Fibroblast of villous mesenchyme (primary cell): ENCODE measurements at regions not wholly inside any gene's neighbourhood (a gene's known extent, or its start where the extent isn't known, plus 50 kb on each side); places are given as distances from the start of the nearest gene placed in this dataset.

ENCODE experiments used
- DNase-seq: peaks from one replicate; pipeline ENCODE4 v3.0.0-alpha.2; 2010; ENCODE audit warnings: low read depth
- H3K4me3 ChIP-seq: 2 replicates; pipeline ENCODE4 v1.5.1; 2011; ENCODE audit warnings: low read depth, mild to moderate bottlenecking, low read length
- TF ChIP-seq, protein P1 (sequence below): IDR thresholded peaks from 2 replicates; pipeline ENCODE4 v1.5.1; 2012; ENCODE audit warnings: low read depth, mild to moderate bottlenecking, low read length; ENCODE audit not compliant: insufficient read depth

DNA sequence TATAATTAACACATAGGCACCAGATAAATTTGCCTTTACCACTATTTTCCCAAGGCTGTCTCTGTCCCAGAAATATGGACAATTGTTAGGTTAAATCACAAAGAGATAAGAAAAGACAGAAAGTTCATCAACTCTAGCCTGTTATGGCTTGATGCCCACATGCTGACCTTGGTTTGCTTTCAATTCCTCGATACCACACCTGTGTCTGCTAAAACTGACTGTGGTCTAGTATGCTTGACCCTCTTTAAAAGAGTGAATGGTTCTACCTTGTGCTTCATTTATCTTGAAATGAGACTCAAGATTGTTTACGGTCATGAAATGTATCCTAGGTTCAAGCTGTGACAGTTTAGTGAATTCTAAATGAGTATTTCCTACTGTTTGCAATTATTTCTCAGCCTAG lies 909.0 kb upstream of the LRRTM1 start:
- DNase-seq, result no peak
- no peak overlapping the region for H3K4me3 ChIP-seq
- TF ChIP-seq, protein P1, sequence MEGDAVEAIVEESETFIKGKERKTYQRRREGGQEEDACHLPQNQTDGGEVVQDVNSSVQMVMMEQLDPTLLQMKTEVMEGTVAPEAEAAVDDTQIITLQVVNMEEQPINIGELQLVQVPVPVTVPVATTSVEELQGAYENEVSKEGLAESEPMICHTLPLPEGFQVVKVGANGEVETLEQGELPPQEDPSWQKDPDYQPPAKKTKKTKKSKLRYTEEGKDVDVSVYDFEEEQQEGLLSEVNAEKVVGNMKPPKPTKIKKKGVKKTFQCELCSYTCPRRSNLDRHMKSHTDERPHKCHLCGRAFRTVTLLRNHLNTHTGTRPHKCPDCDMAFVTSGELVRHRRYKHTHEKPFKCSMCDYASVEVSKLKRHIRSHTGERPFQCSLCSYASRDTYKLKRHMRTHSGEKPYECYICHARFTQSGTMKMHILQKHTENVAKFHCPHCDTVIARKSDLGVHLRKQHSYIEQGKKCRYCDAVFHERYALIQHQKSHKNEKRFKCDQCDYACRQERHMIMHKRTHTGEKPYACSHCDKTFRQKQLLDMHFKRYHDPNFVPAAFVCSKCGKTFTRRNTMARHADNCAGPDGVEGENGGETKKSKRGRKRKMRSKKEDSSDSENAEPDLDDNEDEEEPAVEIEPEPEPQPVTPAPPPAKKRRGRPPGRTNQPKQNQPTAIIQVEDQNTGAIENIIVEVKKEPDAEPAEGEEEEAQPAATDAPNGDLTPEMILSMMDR, result no peak

DNA sequence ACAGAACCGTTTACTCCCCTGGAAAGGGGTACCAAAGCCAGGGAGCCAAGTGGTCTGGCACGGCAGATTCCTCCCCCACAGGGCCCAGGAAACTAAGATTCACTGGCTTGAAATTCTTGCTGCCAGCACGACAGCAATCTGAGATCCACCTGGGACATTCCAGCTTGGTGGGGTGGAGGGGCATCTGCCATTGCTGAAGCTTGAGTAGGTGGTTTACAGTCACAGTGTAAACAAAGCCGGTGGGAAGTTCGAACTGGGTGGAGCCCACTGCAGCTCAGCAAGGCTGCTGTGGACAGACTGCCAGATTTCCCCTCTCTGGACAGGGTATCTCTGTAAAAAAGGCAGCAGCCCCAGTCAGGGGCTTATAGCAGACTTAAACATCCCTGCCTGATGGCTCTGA lies 901.7 kb upstream of the LRRTM1 start:
- DNase-seq, result no peak
- TF ChIP-seq, protein P1, result no peak
- H3K4me3 ChIP-seq, result no peak overlapping the region

DNA sequence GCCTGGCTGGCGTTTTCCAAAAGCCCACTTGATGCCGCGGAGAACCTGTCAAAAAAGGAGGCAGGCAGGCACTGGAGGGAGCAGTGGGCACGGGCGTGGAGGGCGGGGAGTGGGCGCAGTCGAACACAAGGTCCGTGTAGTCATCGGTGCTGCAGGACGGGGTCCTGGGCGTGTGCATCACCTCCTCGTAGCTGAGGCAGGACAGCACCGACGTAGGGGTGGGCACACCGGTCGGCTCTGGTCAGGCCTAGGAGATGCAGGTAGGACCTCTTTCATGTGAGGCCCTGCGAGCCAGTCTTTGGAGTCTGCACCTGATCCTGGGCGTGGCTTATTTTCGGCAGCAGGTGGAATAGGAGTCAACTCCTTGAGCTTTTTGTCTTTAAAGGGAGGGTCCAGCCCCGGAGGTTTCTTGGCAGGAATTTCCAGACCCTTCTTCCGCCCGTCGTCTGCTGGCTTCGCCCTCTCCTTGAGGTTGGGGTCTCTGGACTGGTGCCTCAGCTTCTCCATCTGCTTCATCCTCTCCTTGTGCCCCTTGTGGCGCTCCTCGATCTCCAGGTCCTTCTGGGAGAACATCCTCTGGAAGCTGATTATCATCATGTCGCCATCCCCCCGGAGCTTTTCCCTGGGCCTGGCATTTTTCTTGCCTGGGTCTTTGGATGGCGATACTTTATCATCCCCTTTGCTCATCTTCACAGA lies 892.5 kb upstream of the LRRTM1 start:
- no peak for DNase-seq
- TF ChIP-seq, protein P1, result no peak
- no peak overlapping the region for H3K4me3 ChIP-seq

DNA sequence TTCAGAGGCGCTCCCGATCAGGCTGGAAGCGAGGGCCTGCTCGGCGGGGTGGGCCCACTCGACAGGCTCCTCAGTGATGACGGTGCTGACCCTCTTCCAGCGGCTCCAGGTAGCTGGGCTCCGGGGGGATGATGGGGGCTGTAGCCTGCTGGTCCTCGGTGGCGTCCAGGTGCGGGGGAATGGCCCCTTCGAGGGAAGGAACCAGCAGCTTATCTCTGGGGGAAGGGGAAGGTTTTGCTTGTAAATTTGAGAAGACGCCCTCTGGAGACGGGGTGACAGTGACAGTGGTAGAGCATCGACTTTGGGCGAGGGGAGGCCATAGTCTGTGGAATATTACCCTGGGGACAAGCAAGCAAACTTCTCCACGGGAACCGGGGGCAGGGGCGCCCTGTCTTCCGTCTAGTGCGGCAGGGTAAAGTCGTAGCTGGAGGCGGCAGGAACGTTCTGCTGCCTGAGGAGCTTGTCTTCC lies 891.9 kb upstream of the LRRTM1 start:
- H3K4me3 ChIP-seq, result no peak overlapping the region
- TF ChIP-seq, protein P1, result no peak
- no peak for DNase-seq

DNA sequence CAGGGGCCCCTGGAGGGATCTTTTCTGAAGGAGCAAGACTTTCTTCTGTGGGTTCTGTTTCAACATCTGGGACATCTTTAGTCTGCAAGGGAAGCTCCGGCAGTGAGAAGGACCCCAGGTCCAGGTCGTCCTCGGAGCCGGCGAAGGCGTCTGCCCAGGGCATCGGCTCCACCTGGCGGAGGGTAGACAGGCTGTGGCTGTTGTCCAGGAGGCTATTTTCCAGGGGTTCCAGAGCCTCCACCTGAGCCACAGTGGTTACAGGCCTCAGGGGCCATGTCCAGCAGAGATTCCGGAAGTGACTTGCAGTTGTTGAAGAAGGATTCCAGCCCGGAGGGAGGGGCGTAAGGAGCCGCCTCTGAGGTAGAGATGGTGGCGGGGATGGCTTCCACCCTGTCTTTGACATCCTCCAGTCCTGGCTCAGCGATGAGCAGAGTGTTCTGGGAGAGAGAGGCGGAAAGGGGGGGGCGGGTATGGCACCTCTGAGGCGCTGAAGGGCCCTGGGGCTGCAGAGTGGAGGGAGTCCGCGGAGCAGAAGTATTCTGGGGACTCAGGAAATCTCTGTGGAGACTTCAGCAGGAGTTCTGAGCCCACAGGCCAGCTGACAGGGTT lies 891.3 kb upstream of the LRRTM1 start:
- no peak for DNase-seq
- TF ChIP-seq, protein P1, result no peak
- no peak overlapping the region for H3K4me3 ChIP-seq

DNA sequence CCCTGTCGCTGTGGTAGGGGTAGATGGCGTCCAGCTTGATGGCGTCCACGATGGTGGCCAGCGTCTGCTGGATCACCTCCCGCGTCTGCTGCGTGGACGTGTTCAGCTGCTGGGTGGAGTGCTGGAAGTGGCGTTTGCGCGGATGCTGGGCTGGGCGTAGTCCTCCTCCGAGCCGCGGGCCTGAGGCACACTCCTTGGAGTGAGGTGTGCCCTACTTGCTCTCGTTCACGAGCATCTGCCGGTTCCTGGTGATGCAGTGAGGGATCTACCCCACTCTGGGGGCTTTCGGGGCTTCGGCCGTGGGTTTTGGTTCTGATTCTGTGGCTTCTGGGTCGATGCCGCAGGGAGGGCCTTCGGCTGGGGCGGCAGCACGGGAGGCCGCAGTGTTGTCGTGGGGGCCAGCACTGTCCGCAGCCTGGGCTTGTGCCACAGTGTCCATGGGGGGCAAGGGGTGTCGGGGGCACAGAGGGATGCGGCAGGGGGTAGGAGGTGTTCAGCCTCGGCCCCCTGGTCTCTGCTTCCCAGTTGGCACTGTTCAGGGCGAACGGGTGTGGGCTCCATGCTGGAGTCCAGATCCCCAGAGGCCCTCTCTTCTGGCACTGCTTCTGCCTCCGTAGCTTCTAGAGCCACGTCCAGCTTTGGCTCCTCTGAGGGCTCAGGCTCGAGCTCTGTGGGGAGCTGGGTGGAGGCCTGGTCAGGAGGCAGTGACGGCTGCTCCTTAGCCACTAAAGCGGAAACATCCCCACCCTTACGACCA lies 890.6 kb upstream of the LRRTM1 start:
- DNase-seq, result no peak
- TF ChIP-seq, protein P1, result no peak
- no peak overlapping the region for H3K4me3 ChIP-seq
